Right atrium auricular region (tissue), 2 donors: ENCODE measurements at regions not wholly inside any gene's neighbourhood (a gene's known extent, or its start where the extent isn't known, plus 50 kb on each side); places are given as distances from the start of the nearest gene placed in this dataset.
A peak's percentile ranks its signal among the peaks of the same experiment; 100 is the strongest.

ENCODE experiments used
- DNase-seq: peaks from one replicate; pipeline ENCODE4 v3.0.0-alpha.2; 2019; ENCODE audit warnings: low spot score
- H3K27ac ChIP-seq, 2 donors: fragments of 200-600 bp; sonication (generic); 1 replicate in 1 of 2; 2 replicates in 1 of 2; pipeline ENCODE4 v1.5.1; 2016 to 2019
- H3K27me3 ChIP-seq, 2 donors: fragments of 200-600 bp; sonication (generic); one replicate each; pipeline versions ENCODE4 v1.5.1 to v1.6.0; 2017 to 2019
- H3K36me3 ChIP-seq: fragments of 200-600 bp; sonication (generic); one replicate; pipeline ENCODE4 v1.5.1; 2016
- H3K4me1 ChIP-seq, 2 donors: fragments of 200-600 bp; sonication (generic); one replicate each; pipeline versions ENCODE4 v1.5.1 to v1.6.0; 2017 to 2019
- H3K4me3 ChIP-seq, 2 donors: fragments of 200-600 bp; sonication (generic); 1 replicate in 1 of 2; 2 replicates in 1 of 2; pipeline ENCODE4 v1.5.1; 2017 to 2019; ENCODE audit warnings: mild to moderate bottlenecking in 1 of 2, moderate library complexity in 1 of 2
- H3K9me3 ChIP-seq, 2 donors: fragments of 200-600 bp; sonication (generic); one replicate each; pipeline ENCODE4 v1.5.1; 2019
- TF ChIP-seq, protein P1 (sequence below), 2 donors: fragments of 200-600 bp; sonication (generic); IDR thresholded peaks; one replicate each; pipeline ENCODE4 v1.5.1; 2019; ENCODE audit warnings: antibody characterized with exemption in 2 of 2

GRCh38 chr1:5551274-5551975, 440.8 kb downstream of the NPHP4 start:
- Histone ChIP-seq H3K4me1 (no peaks in the 10 kb centered on the region), H3K27me3 (no peaks in the 10 kb centered on the region), H3K4me3 (no peak overlapping the region), H3K27ac (no peak overlapping the region), H3K36me3 (no peaks in the 10 kb centered on the region), H3K9me3 (no peaks in the 10 kb centered on the region)
- DNase-seq, result no peak
- TF ChIP-seq, protein P1, sequence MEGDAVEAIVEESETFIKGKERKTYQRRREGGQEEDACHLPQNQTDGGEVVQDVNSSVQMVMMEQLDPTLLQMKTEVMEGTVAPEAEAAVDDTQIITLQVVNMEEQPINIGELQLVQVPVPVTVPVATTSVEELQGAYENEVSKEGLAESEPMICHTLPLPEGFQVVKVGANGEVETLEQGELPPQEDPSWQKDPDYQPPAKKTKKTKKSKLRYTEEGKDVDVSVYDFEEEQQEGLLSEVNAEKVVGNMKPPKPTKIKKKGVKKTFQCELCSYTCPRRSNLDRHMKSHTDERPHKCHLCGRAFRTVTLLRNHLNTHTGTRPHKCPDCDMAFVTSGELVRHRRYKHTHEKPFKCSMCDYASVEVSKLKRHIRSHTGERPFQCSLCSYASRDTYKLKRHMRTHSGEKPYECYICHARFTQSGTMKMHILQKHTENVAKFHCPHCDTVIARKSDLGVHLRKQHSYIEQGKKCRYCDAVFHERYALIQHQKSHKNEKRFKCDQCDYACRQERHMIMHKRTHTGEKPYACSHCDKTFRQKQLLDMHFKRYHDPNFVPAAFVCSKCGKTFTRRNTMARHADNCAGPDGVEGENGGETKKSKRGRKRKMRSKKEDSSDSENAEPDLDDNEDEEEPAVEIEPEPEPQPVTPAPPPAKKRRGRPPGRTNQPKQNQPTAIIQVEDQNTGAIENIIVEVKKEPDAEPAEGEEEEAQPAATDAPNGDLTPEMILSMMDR (IDR thresholded peaks at IDR 0.05), result no peak

DNA sequence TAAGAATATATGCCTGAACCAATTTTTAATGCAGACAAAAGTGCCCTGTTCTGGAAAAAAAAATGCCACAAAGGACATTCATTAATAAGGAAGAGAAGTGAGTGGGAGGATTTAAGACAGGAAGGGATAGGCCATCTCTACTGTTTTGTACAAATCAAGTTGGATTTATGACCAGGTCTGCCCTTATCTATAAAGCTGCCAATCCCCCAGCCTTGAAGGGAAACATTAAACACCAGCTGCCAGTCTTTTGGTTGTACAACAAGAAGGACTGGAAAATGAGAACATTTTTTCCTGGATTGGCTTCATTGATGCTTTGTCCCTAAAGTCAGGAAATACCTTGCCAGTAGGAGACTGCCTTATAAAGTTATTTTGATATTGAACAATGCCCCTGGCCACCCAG, 444.0 kb downstream of the NPHP4 start:
- no peak for DNase-seq
- H3K9me3 ChIP-seq, result no peaks in the 10 kb centered on the region
- H3K27me3 ChIP-seq, result no peaks in the 10 kb centered on the region
- no peak overlapping the region for H3K4me3 ChIP-seq
- no peaks in the 10 kb centered on the region for H3K36me3 ChIP-seq
- TF ChIP-seq, protein P1 (IDR thresholded peaks at IDR 0.05), result no peak
- H3K4me1 ChIP-seq, result no peaks in the 10 kb centered on the region
- H3K27ac ChIP-seq, result no peak overlapping the region

DNA sequence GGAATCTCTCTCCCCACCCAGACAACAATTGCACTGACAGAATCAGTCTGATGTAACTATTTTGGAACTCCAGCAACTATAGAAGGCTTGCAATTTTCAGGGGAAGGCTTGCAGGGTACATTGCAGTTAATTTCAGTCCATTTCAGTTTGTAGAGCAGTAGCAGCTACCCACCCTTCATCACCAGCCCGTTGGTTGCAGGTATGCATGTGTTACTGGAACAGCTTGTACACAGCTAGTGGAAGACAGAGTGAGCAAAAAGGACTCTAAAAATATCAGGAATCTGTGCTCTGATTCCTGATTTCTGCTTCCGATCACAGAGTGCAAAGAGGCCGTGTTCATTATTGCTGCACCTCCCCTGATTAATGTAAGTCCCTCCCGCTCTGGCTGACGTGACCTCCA, 449.0 kb downstream of the NPHP4 start:
- Histone ChIP-seq H3K9me3 (peaks cover 0 to 5% of the 10 kb centered on the region in 2 donors), H3K36me3 (no peaks in the 10 kb centered on the region), H3K27ac (no peak overlapping the region), H3K4me1 (no peaks in the 10 kb centered on the region), H3K27me3 (no peaks in the 10 kb centered on the region), H3K4me3 (no peak overlapping the region)
- TF ChIP-seq, protein P1 (IDR thresholded peaks at IDR 0.05), result no peak
- no peak for DNase-seq

GRCh38 chr1:5532811-5533210, 459.4 kb downstream of the NPHP4 start:
- H3K4me1 ChIP-seq, result no peaks in the 10 kb centered on the region
- H3K27ac ChIP-seq, result no peak overlapping the region
- TF ChIP-seq, protein P1 (IDR thresholded peaks at IDR 0.05), result no peak
- no peak overlapping the region for H3K4me3 ChIP-seq
- H3K27me3 ChIP-seq, result no peaks in the 10 kb centered on the region
- DNase-seq, result peak; percentile 42
- H3K9me3 ChIP-seq, result peaks cover 0 to 14% of the 10 kb centered on the region in 2 donors
- no peaks in the 10 kb centered on the region for H3K36me3 ChIP-seq

DNA sequence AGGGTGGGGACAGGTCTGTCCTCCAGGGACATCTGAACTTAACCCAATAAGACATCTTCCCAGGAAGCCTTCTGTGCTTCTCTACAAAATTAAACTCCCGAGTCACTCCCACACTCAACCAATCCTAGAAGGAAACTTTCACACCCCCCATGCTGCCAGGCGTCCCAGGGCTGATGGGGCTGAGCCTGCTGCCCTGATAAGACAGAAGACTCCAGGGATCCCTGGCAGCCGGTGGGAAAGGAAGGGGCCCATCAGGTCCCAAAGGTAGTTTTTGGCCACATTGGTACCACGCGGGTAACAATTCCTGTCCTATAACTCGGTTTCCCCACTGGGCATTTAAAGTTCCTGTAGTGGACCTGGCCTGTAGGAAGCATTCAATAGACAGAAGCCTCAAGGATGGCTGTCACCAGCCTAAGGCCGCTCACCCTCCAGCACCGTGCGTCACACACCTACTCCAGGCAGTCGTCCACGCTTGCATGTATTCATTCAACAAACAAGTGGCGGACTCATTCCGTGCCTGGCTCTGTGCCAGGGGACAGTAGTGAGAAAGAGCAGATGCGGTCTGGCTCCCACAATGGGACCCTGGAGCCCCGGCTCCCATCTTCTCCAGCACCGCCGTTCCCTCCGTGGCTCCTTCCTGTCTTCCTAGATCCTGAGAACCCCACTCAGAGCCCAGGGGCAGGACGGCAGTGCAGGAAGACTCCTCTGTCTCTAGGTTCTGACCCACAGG, 465.2 kb downstream of the NPHP4 start:
- H3K27me3 ChIP-seq, result no peaks in the 10 kb centered on the region
- H3K27ac ChIP-seq, result no peak overlapping the region
- H3K36me3 ChIP-seq, result no peaks in the 10 kb centered on the region
- H3K4me3 ChIP-seq, result no peak overlapping the region
- no peaks in the 10 kb centered on the region for H3K4me1 ChIP-seq
- TF ChIP-seq, protein P1 (IDR thresholded peaks at IDR 0.05), result no peak
- peak; percentile 50 for DNase-seq
- H3K9me3 ChIP-seq, result peaks cover 0 to 14% of the 10 kb centered on the region in 2 donors
